ENCODE measurements at regions not wholly inside any gene's neighbourhood (a gene's known extent, or its start where the extent isn't known, plus 50 kb on each side); places are given as distances from the start of the nearest gene placed in this dataset.

- Mint-ChIP-seq H3K27ac (ENCODE audit: unreplicated experiment) (no peak overlapping the region), H3K9me3 (ENCODE audit: unreplicated experiment) (no peaks in the 10 kb centered on the region), H3K4me1 (ENCODE audit: unreplicated experiment) (no peaks in the 10 kb centered on the region), H3K4me3 (ENCODE audit: unreplicated experiment) (no peak overlapping the region), H3K27me3 (ENCODE audit: unreplicated experiment) (no peaks in the 10 kb centered on the region), H3K36me3 (ENCODE audit: low read depth, unreplicated experiment) (no peaks in the 10 kb centered on the region)
- TF ChIP-seq CTCF (IDR thresholded peaks at IDR 0.05; ENCODE audit: unreplicated experiment) = no peak
- no peak for DNase-seq (ENCODE audit: low spot score)
Measured at GRCh38 chr11:128394431-128395089, 192.8 kb downstream of the ETS1 start.

DNA sequence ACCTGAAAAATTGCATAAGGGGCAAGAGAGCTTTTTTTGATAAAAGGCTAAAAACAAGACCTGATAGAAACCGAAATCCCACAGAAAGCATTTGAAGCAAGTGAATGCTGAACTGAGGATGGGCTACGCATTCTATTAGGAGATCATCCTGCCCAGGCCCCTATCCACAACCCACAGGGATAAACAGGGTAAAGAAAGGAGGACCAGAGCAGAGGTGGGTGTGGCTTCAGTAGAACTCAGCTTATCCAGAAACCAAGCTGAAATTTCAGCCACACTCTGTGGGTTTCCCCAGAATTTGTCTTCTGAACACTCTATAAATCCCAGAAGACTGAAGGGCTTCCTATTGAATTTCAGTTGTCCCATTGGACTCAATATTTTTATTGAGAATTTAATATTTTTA is 195.1 kb downstream of the ETS1 start:
- no peak overlapping the region for H3K27ac Mint-ChIP-seq (ENCODE audit: unreplicated experiment)
- no peak for DNase-seq (ENCODE audit: low spot score)
- peaks cover 3% of the 10 kb centered on the region for H3K27me3 Mint-ChIP-seq (ENCODE audit: unreplicated experiment)
- H3K9me3 Mint-ChIP-seq (ENCODE audit: unreplicated experiment) = no peaks in the 10 kb centered on the region
- no peaks in the 10 kb centered on the region for H3K36me3 Mint-ChIP-seq (ENCODE audit: low read depth, unreplicated experiment)
- no peak for TF ChIP-seq CTCF (IDR thresholded peaks at IDR 0.05; ENCODE audit: unreplicated experiment)
- no peaks in the 10 kb centered on the region for H3K4me1 Mint-ChIP-seq (ENCODE audit: unreplicated experiment)
- no peak overlapping the region for H3K4me3 Mint-ChIP-seq (ENCODE audit: unreplicated experiment)

- H3K4me1 Mint-ChIP-seq (ENCODE audit: unreplicated experiment) = no peaks in the 10 kb centered on the region
- no peak for TF ChIP-seq CTCF (IDR thresholded peaks at IDR 0.05; ENCODE audit: unreplicated experiment)
- H3K27ac Mint-ChIP-seq (ENCODE audit: unreplicated experiment) = no peak overlapping the region
- no peak for DNase-seq (ENCODE audit: low spot score)
- H3K4me3 Mint-ChIP-seq (ENCODE audit: unreplicated experiment) = no peak overlapping the region
- peaks cover 3% of the 10 kb centered on the region for H3K27me3 Mint-ChIP-seq (ENCODE audit: unreplicated experiment)
- no peaks in the 10 kb centered on the region for H3K9me3 Mint-ChIP-seq (ENCODE audit: unreplicated experiment)
- H3K36me3 Mint-ChIP-seq (ENCODE audit: low read depth, unreplicated experiment) = no peaks in the 10 kb centered on the region
Measured at GRCh38 chr11:128391811-128392210, 195.5 kb downstream of the ETS1 start.

GRCh38 chr11:128390246-128390645 is 197.1 kb downstream of the ETS1 start:
- DNase-seq (ENCODE audit: low spot score) = no peak
- Mint-ChIP-seq H3K27me3 (ENCODE audit: unreplicated experiment) (peaks cover 3% of the 10 kb centered on the region), H3K36me3 (ENCODE audit: low read depth, unreplicated experiment) (no peaks in the 10 kb centered on the region), H3K9me3 (ENCODE audit: unreplicated experiment) (no peaks in the 10 kb centered on the region), H3K27ac (ENCODE audit: unreplicated experiment) (no peak overlapping the region), H3K4me1 (ENCODE audit: unreplicated experiment) (no peaks in the 10 kb centered on the region), H3K4me3 (ENCODE audit: unreplicated experiment) (no peak overlapping the region)
- no peak for TF ChIP-seq CTCF (IDR thresholded peaks at IDR 0.05; ENCODE audit: unreplicated experiment)

DNA sequence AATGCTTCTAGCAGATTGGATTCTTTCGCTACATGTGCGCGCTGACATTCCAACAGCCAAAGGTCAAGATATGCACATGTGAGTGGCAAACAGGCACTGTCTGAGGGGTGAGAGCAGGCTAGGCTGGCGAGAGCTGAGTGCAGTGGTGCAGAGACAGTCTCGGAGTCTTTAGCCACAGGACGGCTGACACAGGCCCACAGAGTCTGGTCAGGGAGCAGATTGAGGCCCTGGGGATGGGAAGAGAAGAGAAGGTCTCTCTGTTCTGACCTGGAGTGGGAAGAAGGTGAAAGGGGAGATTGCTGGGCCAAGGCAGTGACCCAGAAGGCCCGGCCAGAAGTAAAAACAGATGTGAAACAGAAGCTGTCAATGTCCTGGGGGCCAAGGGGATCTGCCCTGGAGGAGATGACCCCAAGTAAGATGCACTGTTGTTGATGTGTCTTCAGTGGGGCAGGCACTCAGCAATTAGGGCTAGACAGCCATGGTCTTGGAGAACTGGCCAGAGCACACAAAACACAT is 197.8 kb downstream of the ETS1 start:
- Mint-ChIP-seq H3K27me3 (ENCODE audit: unreplicated experiment) (peaks cover 3% of the 10 kb centered on the region), H3K27ac (ENCODE audit: unreplicated experiment) (no peak overlapping the region), H3K4me3 (ENCODE audit: unreplicated experiment) (no peak overlapping the region), H3K4me1 (ENCODE audit: unreplicated experiment) (no peaks in the 10 kb centered on the region), H3K9me3 (ENCODE audit: unreplicated experiment) (no peaks in the 10 kb centered on the region), H3K36me3 (ENCODE audit: low read depth, unreplicated experiment) (no peaks in the 10 kb centered on the region)
- no peak for DNase-seq (ENCODE audit: low spot score)
- no peak for TF ChIP-seq CTCF (IDR thresholded peaks at IDR 0.05; ENCODE audit: unreplicated experiment)
